HuH-7.5 (cell line): ENCODE measurements at regions not wholly inside any gene's neighbourhood (a gene's known extent, or its start where the extent isn't known, plus 50 kb on each side); places are given as distances from the start of the nearest gene placed in this dataset.

Experiments used
- DNase-seq: peaks from one replicate; pipeline ENCODE4 v3.0.0; 2011; ENCODE audit warnings: low spot score

- DNase-seq: no peak
Measured at GRCh38 chr6:66940003-66940402, 1233.0 kb upstream of the EYS start.

GRCh38 chr6:66937180-66937579 is 1230.2 kb upstream of the EYS start:
- no peak for DNase-seq

- no peak for DNase-seq
Measured at GRCh38 chr6:66935612-66936011, 1228.6 kb upstream of the EYS start.

GRCh38 chr6:66931787-66932186 is 1224.8 kb upstream of the EYS start:
- no peak for DNase-seq

GRCh38 chr6:66930559-66931290 is 1223.7 kb upstream of the EYS start:
- no peak for DNase-seq

GRCh38 chr6:66926060-66926459 is 1219.0 kb upstream of the EYS start:
- DNase-seq: no peak

- DNase-seq: no peak
Measured at GRCh38 chr6:66913657-66914056, 1206.6 kb upstream of the EYS start.

- DNase-seq: no peak
Measured at GRCh38 chr6:66902457-66902856, 1195.4 kb upstream of the EYS start.

- DNase-seq: no peak
Measured at GRCh38 chr6:66900133-66901083, 1193.4 kb upstream of the EYS start.

- DNase-seq: no peak
Measured at GRCh38 chr6:66897576-66897975, 1190.5 kb upstream of the EYS start.

- DNase-seq: no peak
Measured at GRCh38 chr6:66896415-66896814, 1189.4 kb upstream of the EYS start.

GRCh38 chr6:66883453-66883852 is 1176.4 kb upstream of the EYS start:
- no peak for DNase-seq

GRCh38 chr6:66866801-66867200 is 1159.8 kb upstream of the EYS start:
- no peak for DNase-seq

- no peak for DNase-seq
Measured at GRCh38 chr6:66865771-66866170, 1158.7 kb upstream of the EYS start.

GRCh38 chr6:66861007-66861541 is 1154.0 kb upstream of the EYS start:
- DNase-seq: no peak

- DNase-seq: no peak
Measured at GRCh38 chr6:66860328-66860727, 1153.3 kb upstream of the EYS start.

- DNase-seq: no peak
Measured at GRCh38 chr6:66858196-66858595, 1151.2 kb upstream of the EYS start.

GRCh38 chr6:66854014-66854413 is 1147.0 kb upstream of the EYS start:
- no peak for DNase-seq

GRCh38 chr6:66851930-66852329 is 1144.9 kb upstream of the EYS start:
- no peak for DNase-seq

- DNase-seq: no peak
Measured at GRCh38 chr6:66849843-66850242, 1142.8 kb upstream of the EYS start.

- DNase-seq: no peak
Measured at GRCh38 chr6:66848244-66848953, 1141.4 kb upstream of the EYS start.

- no peak for DNase-seq
Measured at GRCh38 chr6:66838764-66839163, 1131.7 kb upstream of the EYS start.
